ENCODE measurements at regions not wholly inside any gene's neighbourhood (a gene's known extent, or its start where the extent isn't known, plus 50 kb on each side); places are given as distances from the start of the nearest gene placed in this dataset.

DNA sequence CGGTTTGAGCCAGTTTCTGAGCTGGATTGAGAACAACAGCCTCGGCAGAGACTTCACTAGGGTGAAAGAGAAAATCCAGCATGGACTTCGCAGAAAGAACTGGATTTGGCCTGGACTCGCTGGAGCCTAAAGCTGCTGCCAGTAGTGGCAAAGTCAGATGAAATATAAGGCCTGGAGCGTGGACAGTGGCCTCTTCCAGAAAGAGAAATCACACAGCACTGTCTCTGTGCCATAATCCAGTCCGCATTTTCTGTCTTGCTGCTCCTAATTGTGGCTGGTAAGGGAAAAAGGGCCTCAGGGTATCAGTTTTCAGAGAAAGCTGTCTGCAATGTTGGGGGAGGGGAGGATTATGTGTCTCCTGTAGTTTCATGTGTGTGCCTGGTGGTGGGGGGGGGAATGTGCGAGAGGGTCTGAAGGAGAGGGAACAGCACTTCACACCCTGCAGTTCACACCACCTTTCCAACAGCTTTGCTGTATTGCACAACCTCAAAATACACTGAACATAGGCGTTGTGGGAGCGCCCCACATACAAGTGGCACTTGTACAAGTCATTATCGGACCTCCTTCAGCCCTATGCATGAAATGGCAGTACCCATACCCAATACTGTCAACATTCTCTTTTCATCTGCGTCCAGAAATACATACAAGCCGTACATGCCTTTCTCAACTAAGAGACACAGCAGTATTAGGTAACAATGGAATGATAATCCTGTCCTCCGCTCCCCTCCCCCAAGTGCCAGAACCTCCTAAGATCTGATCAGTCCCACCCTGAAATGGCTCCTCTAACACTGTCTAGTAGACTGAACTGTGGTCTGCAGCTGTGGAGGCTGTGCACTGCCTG, 107.5 kb upstream of the ATF7IP start (continued):
- TF ChIP-seq, protein P1, sequence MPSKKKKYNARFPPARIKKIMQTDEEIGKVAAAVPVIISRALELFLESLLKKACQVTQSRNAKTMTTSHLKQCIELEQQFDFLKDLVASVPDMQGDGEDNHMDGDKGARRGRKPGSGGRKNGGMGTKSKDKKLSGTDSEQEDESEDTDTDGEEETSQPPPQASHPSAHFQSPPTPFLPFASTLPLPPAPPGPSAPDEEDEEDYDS (CRISPR knock-in tag; IDR thresholded peaks at IDR 0.05) = 0 out of 2 replicates have a peak, but pooled peaks have one; percentile 13
- TF ChIP-seq, protein P2, sequence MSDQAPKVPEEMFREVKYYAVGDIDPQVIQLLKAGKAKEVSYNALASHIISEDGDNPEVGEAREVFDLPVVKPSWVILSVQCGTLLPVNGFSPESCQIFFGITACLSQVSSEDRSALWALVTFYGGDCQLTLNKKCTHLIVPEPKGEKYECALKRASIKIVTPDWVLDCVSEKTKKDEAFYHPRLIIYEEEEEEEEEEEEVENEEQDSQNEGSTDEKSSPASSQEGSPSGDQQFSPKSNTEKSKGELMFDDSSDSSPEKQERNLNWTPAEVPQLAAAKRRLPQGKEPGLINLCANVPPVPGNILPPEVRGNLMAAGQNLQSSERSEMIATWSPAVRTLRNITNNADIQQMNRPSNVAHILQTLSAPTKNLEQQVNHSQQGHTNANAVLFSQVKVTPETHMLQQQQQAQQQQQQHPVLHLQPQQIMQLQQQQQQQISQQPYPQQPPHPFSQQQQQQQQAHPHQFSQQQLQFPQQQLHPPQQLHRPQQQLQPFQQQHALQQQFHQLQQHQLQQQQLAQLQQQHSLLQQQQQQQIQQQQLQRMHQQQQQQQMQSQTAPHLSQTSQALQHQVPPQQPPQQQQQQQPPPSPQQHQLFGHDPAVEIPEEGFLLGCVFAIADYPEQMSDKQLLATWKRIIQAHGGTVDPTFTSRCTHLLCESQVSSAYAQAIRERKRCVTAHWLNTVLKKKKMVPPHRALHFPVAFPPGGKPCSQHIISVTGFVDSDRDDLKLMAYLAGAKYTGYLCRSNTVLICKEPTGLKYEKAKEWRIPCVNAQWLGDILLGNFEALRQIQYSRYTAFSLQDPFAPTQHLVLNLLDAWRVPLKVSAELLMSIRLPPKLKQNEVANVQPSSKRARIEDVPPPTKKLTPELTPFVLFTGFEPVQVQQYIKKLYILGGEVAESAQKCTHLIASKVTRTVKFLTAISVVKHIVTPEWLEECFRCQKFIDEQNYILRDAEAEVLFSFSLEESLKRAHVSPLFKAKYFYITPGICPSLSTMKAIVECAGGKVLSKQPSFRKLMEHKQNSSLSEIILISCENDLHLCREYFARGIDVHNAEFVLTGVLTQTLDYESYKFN (CRISPR knock-in tag; conservative IDR thresholded peaks at IDR 0.05) = peak; percentile 75
- TF ChIP-seq DMAP1 (CRISPR knock-in tag; IDR thresholded peaks at IDR 0.05) = peak; percentile 46; the same call in 1 of the 2 replicates
- TF ChIP-seq JDP2 (CRISPR knock-in tag; IDR thresholded peaks at IDR 0.05; ENCODE audit: borderline replicate concordance) = no peak
- TF ChIP-seq, protein P3, sequence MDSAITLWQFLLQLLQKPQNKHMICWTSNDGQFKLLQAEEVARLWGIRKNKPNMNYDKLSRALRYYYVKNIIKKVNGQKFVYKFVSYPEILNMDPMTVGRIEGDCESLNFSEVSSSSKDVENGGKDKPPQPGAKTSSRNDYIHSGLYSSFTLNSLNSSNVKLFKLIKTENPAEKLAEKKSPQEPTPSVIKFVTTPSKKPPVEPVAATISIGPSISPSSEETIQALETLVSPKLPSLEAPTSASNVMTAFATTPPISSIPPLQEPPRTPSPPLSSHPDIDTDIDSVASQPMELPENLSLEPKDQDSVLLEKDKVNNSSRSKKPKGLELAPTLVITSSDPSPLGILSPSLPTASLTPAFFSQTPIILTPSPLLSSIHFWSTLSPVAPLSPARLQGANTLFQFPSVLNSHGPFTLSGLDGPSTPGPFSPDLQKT (CRISPR knock-in tag; IDR thresholded peaks at IDR 0.05; ENCODE audit: borderline replicate concordance) = no peak
- no peak for TF ChIP-seq SAP130 (CRISPR knock-in tag; IDR thresholded peaks at IDR 0.05; ENCODE audit: low read depth)
- no peak for TF ChIP-seq BORCS8-MEF2B (CRISPR knock-in tag; IDR thresholded peaks at IDR 0.05)
- 0 out of 2 replicates have a peak, but pooled peaks have one; percentile 7 for TF ChIP-seq NR2F6 (IDR thresholded peaks at IDR 0.05)
- peak; percentile 13; the same call in 1 of the 2 replicates for TF ChIP-seq NR2F6 (CRISPR knock-in tag; IDR thresholded peaks at IDR 0.05)
- TF ChIP-seq, protein P4, sequence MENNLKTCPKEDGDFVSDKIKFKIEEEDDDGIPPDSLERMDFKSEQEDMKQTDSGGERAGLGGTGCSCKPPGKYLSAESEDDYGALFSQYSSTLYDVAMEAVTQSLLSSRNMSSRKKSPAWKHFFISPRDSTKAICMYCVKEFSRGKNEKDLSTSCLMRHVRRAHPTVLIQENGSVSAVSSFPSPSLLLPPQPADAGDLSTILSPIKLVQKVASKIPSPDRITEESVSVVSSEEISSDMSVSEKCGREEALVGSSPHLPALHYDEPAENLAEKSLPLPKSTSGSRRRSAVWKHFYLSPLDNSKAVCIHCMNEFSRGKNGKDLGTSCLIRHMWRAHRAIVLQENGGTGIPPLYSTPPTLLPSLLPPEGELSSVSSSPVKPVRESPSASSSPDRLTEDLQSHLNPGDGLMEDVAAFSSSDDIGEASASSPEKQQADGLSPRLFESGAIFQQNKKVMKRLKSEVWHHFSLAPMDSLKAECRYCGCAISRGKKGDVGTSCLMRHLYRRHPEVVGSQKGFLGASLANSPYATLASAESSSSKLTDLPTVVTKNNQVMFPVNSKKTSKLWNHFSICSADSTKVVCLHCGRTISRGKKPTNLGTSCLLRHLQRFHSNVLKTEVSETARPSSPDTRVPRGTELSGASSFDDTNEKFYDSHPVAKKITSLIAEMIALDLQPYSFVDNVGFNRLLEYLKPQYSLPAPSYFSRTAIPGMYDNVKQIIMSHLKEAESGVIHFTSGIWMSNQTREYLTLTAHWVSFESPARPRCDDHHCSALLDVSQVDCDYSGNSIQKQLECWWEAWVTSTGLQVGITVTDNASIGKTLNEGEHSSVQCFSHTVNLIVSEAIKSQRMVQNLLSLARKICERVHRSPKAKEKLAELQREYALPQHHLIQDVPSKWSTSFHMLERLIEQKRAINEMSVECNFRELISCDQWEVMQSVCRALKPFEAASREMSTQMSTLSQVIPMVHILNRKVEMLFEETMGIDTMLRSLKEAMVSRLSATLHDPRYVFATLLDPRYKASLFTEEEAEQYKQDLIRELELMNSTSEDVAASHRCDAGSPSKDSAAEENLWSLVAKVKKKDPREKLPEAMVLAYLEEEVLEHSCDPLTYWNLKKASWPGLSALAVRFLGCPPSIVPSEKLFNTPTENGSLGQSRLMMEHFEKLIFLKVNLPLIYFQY (CRISPR knock-in tag; IDR thresholded peaks at IDR 0.05; ENCODE audit: borderline replicate concordance) = no peak
- 0 out of 2 replicates have a peak, but pooled peaks have one; percentile 58 for TF ChIP-seq NAIF1 (CRISPR knock-in tag; IDR thresholded peaks at IDR 0.05; ENCODE audit: borderline replicate concordance)
- TF ChIP-seq, protein P5, sequence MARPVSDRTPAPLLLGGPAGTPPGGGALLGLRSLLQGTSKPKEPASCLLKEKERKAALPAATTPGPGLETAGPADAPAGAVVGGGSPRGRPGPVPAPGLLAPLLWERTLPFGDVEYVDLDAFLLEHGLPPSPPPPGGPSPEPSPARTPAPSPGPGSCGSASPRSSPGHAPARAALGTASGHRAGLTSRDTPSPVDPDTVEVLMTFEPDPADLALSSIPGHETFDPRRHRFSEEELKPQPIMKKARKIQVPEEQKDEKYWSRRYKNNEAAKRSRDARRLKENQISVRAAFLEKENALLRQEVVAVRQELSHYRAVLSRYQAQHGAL (CRISPR knock-in tag; IDR thresholded peaks at IDR 0.05; ENCODE audit: not compliant biosample characterization) = no peak
- TF ChIP-seq SCMH1 (CRISPR knock-in tag; IDR thresholded peaks at IDR 0.05; ENCODE audit: borderline replicate concordance) = no peak
- TF ChIP-seq ZNF547 (CRISPR knock-in tag; IDR thresholded peaks at IDR 0.05) = no peak
- TF ChIP-seq ZNF724P (CRISPR knock-in tag; IDR thresholded peaks at IDR 0.05; ENCODE audit: borderline replicate concordance) = no peak
- peak; percentile 72 for TF ChIP-seq NCOA2 (CRISPR knock-in tag; IDR thresholded peaks at IDR 0.05)

Measured in HepG2 (cell line).